ENCODE measurements at regions not wholly inside any gene's neighbourhood (a gene's known extent, or its start where the extent isn't known, plus 50 kb on each side); places are given as distances from the start of the nearest gene placed in this dataset.

DNA sequence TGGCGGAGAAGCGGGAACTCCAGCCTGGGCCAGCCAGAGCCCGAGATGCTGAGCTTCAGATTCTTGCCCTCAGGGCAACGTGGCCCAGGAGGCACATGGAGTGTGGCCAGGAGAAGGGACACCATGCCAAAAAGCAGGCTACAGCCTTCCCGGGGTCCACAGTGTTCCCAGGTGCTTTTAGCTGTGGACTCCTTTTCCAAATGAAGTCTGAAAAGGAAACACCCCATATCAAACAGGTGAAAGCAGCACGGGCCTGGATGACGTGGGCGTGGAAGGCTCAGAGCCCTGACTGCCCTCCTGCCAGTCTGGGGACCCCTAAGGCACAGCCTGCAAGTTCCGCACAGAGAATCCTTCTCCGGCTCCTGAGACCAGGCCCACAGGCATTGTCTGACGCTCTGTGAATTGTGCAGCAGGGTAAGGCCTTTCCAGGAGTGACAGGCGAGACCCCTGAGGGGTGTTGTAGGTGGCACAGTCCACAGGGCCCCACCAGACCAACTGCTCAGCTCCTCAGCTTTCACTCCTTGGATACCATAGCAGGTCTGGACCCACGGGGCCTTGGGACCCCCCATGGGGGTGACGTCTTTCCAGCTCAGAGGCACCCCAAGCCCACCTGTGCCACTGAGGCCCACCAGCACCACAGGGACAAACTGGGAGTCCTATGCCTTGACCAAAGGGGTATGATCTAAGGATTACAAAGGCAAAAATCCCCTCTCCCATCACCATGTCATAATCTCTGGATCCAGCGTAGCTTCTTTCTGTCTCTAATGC lies 69.6 kb upstream of the RAB6C start:
- Mint-ChIP-seq H3K36me3 (no peaks in the 10 kb centered on the region), H3K27ac (no peak overlapping the region), H3K9me3 (ENCODE audit: low read depth) (no peaks in the 10 kb centered on the region), H3K4me1 (ENCODE audit: low read depth) (no peaks in the 10 kb centered on the region), H3K4me3 (no peak overlapping the region), H3K27me3 (peaks cover 3% of the 10 kb centered on the region)

GRCh38 chr2:129910446-129911362 lies 68.8 kb upstream of the RAB6C start:
- peaks cover 6% of the 10 kb centered on the region for H3K27me3 Mint-ChIP-seq
- H3K4me1 Mint-ChIP-seq (ENCODE audit: low read depth): no peaks in the 10 kb centered on the region
- H3K36me3 Mint-ChIP-seq: no peaks in the 10 kb centered on the region
- no peak overlapping the region for H3K27ac Mint-ChIP-seq
- H3K9me3 Mint-ChIP-seq (ENCODE audit: low read depth): no peaks in the 10 kb centered on the region
- no peak overlapping the region for H3K4me3 Mint-ChIP-seq

DNA sequence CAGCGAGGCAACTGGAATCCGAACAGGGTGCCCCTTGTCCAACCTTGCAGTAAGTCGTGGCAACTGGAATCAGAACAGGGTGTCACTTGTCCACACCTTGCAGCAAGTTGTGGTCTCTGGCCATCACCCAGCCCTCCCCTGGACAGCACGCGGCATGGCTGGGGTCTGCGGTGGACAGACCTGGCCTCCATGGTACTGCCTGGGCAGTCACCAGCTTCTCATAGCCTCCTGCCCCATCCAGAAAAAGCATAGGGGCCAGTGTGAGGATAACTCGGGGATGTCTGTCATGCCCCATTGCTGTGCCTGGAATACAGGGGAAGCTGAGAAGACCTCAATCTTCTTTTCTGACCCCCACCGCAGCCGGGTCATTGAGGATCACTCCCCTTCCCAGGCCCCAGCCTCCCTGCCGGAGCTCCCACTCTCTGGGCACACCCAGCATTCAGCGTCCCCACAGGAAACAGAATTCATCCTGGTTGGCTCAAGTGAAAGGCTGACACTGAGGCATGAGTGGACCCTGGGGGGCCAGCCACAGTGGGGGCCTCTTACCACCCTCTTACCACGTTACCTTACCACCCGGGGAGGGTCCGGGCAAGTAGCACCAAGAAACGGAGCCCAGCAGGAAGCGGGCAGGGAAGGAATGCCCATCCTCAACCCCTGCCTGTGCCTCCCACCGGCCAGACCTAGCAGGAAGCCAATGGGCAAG lies 68.0 kb upstream of the RAB6C start:
- Mint-ChIP-seq H3K36me3 (no peaks in the 10 kb centered on the region), H3K27me3 (peaks cover 6% of the 10 kb centered on the region), H3K27ac (no peak overlapping the region), H3K4me1 (ENCODE audit: low read depth) (no peaks in the 10 kb centered on the region), H3K9me3 (ENCODE audit: low read depth) (no peaks in the 10 kb centered on the region), H3K4me3 (no peak overlapping the region)

DNA sequence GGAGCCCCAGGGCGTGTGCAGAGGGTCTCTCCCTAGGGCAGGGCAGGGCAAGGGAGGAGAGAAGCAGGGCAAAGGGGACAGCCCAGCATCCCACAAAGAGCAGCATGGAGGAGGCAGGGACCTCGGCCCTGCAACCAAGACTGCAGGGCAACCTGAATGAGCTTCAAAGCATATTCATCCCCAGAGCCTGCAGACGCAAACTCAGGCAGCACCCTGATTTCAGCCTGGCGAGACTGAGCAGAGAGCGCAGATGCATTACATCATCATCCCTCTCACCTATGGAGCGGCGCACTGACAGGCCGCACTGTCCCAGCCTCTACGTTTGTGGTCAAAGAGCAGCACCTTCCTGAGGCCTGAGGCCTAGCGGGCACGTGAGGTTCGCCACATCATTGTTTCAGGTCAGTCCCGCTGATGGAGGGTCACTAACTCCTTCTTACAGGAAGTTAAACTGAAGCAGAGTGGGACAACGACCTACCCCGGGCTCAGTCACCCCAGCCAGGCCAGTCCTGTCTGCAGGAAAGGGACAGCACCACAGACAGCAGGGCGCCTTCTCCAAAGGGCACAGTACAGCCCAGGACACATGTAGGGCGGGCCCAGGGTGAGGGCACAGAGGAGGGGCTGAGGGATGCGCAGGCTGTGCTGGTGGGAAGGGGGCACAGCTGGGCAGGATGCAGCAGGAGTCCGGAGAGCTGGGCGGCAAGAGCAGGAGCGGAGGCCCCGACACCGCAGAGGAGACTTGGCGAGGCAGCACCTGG lies 67.2 kb upstream of the RAB6C start:
- no peaks in the 10 kb centered on the region for H3K4me1 Mint-ChIP-seq (ENCODE audit: low read depth)
- no peak overlapping the region for H3K4me3 Mint-ChIP-seq

DNA sequence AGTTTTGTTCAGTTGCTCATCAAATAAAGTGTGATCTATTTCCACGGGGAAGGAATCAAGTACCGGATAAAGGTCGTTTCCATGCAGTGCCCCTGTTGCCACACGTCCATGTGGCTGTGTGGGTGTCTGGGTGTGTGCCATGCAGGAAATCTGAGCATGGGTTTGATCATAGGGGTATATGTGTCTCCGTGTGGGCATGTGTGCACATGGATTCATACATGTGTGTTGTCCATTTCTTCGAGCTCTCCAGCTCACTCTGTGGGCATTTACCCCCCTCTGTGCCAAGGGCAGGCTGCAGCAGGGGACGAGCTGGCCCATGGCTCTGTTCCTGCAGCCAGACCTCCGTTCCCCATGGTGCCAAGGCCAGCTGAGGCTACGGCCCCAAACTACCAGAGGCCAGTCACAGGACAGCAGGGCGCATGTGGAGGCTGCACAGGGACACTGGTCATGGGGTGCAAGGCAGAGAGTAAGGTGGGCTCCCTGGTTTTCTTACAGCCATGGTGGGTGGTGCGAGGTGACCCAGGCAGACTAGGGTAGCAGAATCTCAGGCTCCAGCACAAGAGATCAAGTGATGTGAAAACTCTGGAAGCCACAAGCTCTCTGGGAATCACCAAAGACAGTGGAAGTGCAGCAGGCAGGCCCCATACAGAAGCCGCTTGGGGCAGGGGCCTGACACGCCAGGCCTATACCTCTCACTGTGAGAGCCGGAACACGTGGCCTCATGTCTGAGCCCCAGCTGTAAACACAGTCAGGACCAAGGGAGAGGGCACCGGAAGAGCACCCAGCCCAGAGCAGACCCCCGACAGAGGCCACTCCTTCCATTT lies 66.4 kb upstream of the RAB6C start:
- H3K27me3 Mint-ChIP-seq: peaks cover 3% of the 10 kb centered on the region
- H3K4me1 Mint-ChIP-seq (ENCODE audit: low read depth): no peaks in the 10 kb centered on the region
- H3K36me3 Mint-ChIP-seq: peaks cover under 1% of the 10 kb centered on the region
- H3K27ac Mint-ChIP-seq: no peak overlapping the region
- no peak overlapping the region for H3K4me3 Mint-ChIP-seq
- H3K9me3 Mint-ChIP-seq (ENCODE audit: low read depth): peaks cover 11% of the 10 kb centered on the region

More for the DNA sequence above, 67.2 kb upstream of the RAB6C start:
- peaks cover 3% of the 10 kb centered on the region for H3K27me3 Mint-ChIP-seq
- H3K27ac Mint-ChIP-seq: no peak overlapping the region
- H3K9me3 Mint-ChIP-seq (ENCODE audit: low read depth): peaks cover 3% of the 10 kb centered on the region
- H3K36me3 Mint-ChIP-seq: no peaks in the 10 kb centered on the region

GRCh38 chr2:129913695-129914495 lies 65.6 kb upstream of the RAB6C start:
- Mint-ChIP-seq H3K27ac (no peak overlapping the region), H3K36me3 (peaks cover 5% of the 10 kb centered on the region), H3K27me3 (peaks cover 3% of the 10 kb centered on the region), H3K4me3 (no peak overlapping the region), H3K4me1 (ENCODE audit: low read depth) (no peaks in the 10 kb centered on the region), H3K9me3 (ENCODE audit: low read depth) (peaks cover 18% of the 10 kb centered on the region)

DNA sequence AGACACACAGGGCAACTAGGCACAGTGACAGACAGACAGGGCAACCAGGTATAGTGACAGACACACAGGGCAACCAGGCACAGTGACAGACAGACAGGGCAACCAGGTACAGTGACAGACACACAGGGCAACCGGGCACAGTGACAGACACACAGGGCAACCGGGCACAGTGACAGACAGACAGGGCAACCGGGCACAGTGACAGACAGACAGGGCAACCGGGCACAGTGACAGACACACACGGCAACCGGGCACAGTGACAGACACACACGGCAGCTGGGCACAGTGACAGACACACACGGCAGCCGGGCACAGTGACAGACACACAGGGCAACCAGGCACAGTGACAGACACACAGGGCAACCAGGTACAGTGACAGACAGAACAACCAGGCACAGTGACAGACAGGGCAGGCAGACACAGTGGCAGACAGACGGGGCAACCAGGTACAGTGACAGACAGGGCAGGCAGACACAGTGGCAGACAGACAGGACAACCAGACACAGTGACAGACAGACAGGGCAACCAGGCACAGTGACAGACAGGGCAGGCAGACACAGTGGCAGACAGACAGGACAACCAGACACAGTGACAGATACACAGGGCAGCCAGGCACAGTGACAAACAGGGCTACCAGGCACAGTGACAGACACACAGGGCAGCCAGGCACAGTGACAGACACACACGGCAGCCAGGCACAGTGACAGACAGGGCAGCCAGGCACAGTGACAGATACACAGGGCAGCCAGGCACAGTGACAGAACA lies 64.7 kb upstream of the RAB6C start:
- Mint-ChIP-seq H3K36me3 (peaks cover 5% of the 10 kb centered on the region), H3K4me1 (ENCODE audit: low read depth) (no peaks in the 10 kb centered on the region), H3K4me3 (no peak overlapping the region), H3K9me3 (ENCODE audit: low read depth) (peaks cover 23% of the 10 kb centered on the region), H3K27me3 (peaks cover 3% of the 10 kb centered on the region), H3K27ac (no peak overlapping the region)

- H3K27me3 Mint-ChIP-seq: peaks cover 3% of the 10 kb centered on the region
- H3K4me1 Mint-ChIP-seq (ENCODE audit: low read depth): no peaks in the 10 kb centered on the region
- no peak overlapping the region for H3K27ac Mint-ChIP-seq
- no peak overlapping the region for H3K4me3 Mint-ChIP-seq
- H3K9me3 Mint-ChIP-seq (ENCODE audit: low read depth): peaks cover 26% of the 10 kb centered on the region
- peaks cover 5% of the 10 kb centered on the region for H3K36me3 Mint-ChIP-seq
These were observed 64.1 kb upstream of the RAB6C start for GRCh38 chr2:129915303-129915840.

DNA sequence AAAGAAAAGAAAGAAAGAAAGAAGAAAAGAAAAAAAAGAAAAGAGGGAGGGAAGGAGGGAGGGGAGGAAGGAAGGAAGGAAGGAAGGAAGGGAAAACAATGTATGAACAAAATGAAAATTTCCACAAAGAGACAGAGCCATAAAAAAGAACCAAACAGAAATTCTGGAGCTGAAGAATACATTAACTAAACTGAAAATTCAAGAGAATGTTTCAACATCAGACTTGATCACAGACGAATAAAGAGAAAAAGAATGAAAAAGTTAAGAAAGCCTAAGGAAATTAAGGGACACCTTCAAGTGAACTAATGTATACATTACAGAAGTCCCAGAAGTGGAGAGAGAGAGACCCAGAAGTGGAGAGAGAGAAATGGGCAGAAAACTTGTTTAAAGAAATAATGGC lies 60.9 kb upstream of the RAB6C start:
- peaks cover 5% of the 10 kb centered on the region for H3K36me3 Mint-ChIP-seq
- peaks cover 16% of the 10 kb centered on the region for H3K27me3 Mint-ChIP-seq
- no peak overlapping the region for H3K27ac Mint-ChIP-seq
- H3K4me1 Mint-ChIP-seq (ENCODE audit: low read depth): peaks cover under 1% of the 10 kb centered on the region
- H3K9me3 Mint-ChIP-seq (ENCODE audit: low read depth): peaks cover 26% of the 10 kb centered on the region
- H3K4me3 Mint-ChIP-seq: no peak overlapping the region

DNA sequence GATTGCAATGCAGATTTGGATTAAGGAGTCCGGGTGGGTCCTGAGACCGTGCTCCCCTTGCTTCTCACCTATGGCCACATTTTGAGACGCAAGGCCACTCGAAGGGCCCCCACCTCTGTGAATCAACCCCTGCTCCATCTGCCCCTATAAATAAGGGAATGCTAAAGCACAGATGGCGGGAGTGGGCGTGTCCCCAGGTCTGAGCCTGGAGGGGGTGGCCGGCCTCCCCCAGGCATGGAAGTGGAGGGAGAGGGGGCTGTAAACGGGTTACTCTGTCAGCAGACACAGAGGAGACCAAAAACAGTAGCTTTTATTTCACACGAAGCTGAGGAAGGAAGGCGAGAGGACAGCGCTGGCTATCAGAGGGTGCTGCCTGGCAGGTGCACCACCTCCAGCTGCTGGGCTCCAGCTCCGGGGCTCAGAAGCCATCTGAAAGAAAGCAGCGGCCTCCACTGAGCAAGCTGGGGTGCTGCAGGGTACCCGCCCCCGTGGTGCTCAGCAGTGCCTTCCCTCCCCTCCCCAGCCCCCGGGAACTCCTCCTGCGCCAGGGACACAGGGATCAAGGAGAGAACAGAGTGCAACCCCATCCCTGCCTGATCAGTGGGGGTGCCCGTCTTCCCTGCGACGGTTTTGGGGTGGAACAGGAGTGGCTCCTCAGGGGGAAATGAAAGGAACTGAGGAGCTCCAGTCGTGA lies 56.7 kb upstream of the RAB6C start:
- peaks cover 19% of the 10 kb centered on the region for H3K9me3 Mint-ChIP-seq (ENCODE audit: low read depth)
- no peak overlapping the region for H3K27ac Mint-ChIP-seq
- H3K4me1 Mint-ChIP-seq (ENCODE audit: low read depth): peaks cover 5% of the 10 kb centered on the region
- H3K27me3 Mint-ChIP-seq: peaks cover 16% of the 10 kb centered on the region
- no peak overlapping the region for H3K4me3 Mint-ChIP-seq
- peaks cover 5% of the 10 kb centered on the region for H3K36me3 Mint-ChIP-seq

GRCh38 chr2:129923265-129924091 lies 56.0 kb upstream of the RAB6C start:
- Mint-ChIP-seq H3K27me3 (peaks cover 16% of the 10 kb centered on the region), H3K4me1 (ENCODE audit: low read depth) (peaks cover 5% of the 10 kb centered on the region), H3K36me3 (peaks cover 2% of the 10 kb centered on the region), H3K9me3 (ENCODE audit: low read depth) (peaks cover 12% of the 10 kb centered on the region), H3K4me3 (peak overlapping the region; percentile 65), H3K27ac (no peak overlapping the region)
